SJSA1 (cell line): ENCODE measurements at regions not wholly inside any gene's neighbourhood (a gene's known extent, or its start where the extent isn't known, plus 50 kb on each side); places are given as distances from the start of the nearest gene placed in this dataset.
"Not testable (repeated sequence)": the region's sequence is repeated elsewhere in the genome, so short reads cannot be mapped to it uniquely, and the experiment has no call there.

Experiments used
- DNase-seq, 2 experiments: peaks; one replicate each; pipeline ENCODE4 v3.0.0-alpha.2; 2015 to 2020; ENCODE audit warnings: low spot score in 2 of 2, low read depth in 1 of 2
- H3K27ac ChIP-seq: fragments of 250-450 bp; sonication (Bioruptor Pico); 2 replicates; pipeline ENCODE4 v1.5.1; 2020; ENCODE audit warnings: mild to moderate bottlenecking, moderate library complexity
- H3K27me3 ChIP-seq: fragments of 250-450 bp; sonication (Bioruptor Pico); replicated peaks from 2 replicates; pipeline ENCODE4 v1.5.1; 2020; ENCODE audit warnings: mild to moderate bottlenecking, moderate library complexity
- H3K36me3 ChIP-seq: fragments of 250-450 bp; sonication (Bioruptor Pico); 2 replicates; pipeline ENCODE4 v1.5.1; 2020; ENCODE audit warnings: mild to moderate bottlenecking
- H3K4me1 ChIP-seq: fragments of 250-450 bp; sonication (Bioruptor Pico); replicated peaks from 2 replicates; pipeline ENCODE4 v1.6.1; 2021; ENCODE audit warnings: mild to moderate bottlenecking
- H3K4me3 ChIP-seq: fragments of 250-450 bp; sonication (Bioruptor Pico); 2 replicates; pipeline ENCODE4 v1.5.1; 2020; ENCODE audit warnings: mild to moderate bottlenecking
- H3K9me3 ChIP-seq: fragments of 250-450 bp; sonication (Bioruptor Pico); replicated peaks from 2 replicates; pipeline ENCODE4 v1.5.1; 2020; ENCODE audit warnings: mild to moderate bottlenecking

GRCh38 chr11:91046261-91046660 lies 823.4 kb upstream of the CHORDC1 start:
- Histone ChIP-seq H3K9me3 (no peaks in the 10 kb centered on the region), H3K27ac (no peak overlapping the region), H3K27me3 (no peaks in the 10 kb centered on the region), H3K4me1 (no peaks in the 10 kb centered on the region), H3K36me3 (no peaks in the 10 kb centered on the region), H3K4me3 (no peak overlapping the region)
- DNase-seq: no peak

- Histone ChIP-seq H3K4me1 (no peaks in the 10 kb centered on the region), H3K9me3 (no peaks in the 10 kb centered on the region), H3K36me3 (no peaks in the 10 kb centered on the region), H3K27ac (no peak overlapping the region), H3K27me3 (no peaks in the 10 kb centered on the region), H3K4me3 (no peak overlapping the region)
- no peak for DNase-seq
Observed at GRCh38 chr11:91041626-91042025, 818.8 kb upstream of the CHORDC1 start.

GRCh38 chr11:91023731-91024130 lies 800.9 kb upstream of the CHORDC1 start:
- H3K27me3 ChIP-seq: no peaks in the 10 kb centered on the region
- H3K4me1 ChIP-seq: no peaks in the 10 kb centered on the region
- DNase-seq: no peak
- H3K36me3 ChIP-seq: no peaks in the 10 kb centered on the region
- H3K9me3 ChIP-seq: no peaks in the 10 kb centered on the region
- H3K27ac ChIP-seq: no peak overlapping the region
- H3K4me3 ChIP-seq: no peak overlapping the region

GRCh38 chr11:91011503-91011902 lies 788.7 kb upstream of the CHORDC1 start:
- no peaks in the 10 kb centered on the region for H3K9me3 ChIP-seq
- no peak for DNase-seq
- H3K4me1 ChIP-seq: no peaks in the 10 kb centered on the region
- H3K4me3 ChIP-seq: no peak overlapping the region
- H3K27ac ChIP-seq: no peak overlapping the region
- no peaks in the 10 kb centered on the region for H3K36me3 ChIP-seq
- no peaks in the 10 kb centered on the region for H3K27me3 ChIP-seq

- Histone ChIP-seq H3K27me3 (no peaks in the 10 kb centered on the region), H3K4me1 (no peaks in the 10 kb centered on the region), H3K4me3 (no peak overlapping the region), H3K9me3 (no peaks in the 10 kb centered on the region), H3K36me3 (no peaks in the 10 kb centered on the region), H3K27ac (no peak overlapping the region)
- DNase-seq: no peak
Observed at GRCh38 chr11:91005458-91005857, 782.6 kb upstream of the CHORDC1 start.

GRCh38 chr11:90997241-90997640 lies 774.4 kb upstream of the CHORDC1 start:
- H3K4me1 ChIP-seq: no peaks in the 10 kb centered on the region
- no peak for DNase-seq
- no peaks in the 10 kb centered on the region for H3K36me3 ChIP-seq
- H3K9me3 ChIP-seq: no peaks in the 10 kb centered on the region
- H3K4me3 ChIP-seq: no peak overlapping the region
- no peaks in the 10 kb centered on the region for H3K27me3 ChIP-seq
- no peak overlapping the region for H3K27ac ChIP-seq

- H3K4me3 ChIP-seq, DNase-seq, H3K36me3 ChIP-seq, H3K9me3 ChIP-seq, H3K4me1 ChIP-seq, H3K27me3 ChIP-seq, H3K27ac ChIP-seq: not testable (repeated sequence)
Observed at GRCh38 chr11:90972159-90972558, 749.3 kb upstream of the CHORDC1 start.

GRCh38 chr11:90947930-90948329 lies 725.1 kb upstream of the CHORDC1 start:
- no peaks in the 10 kb centered on the region for H3K9me3 ChIP-seq
- DNase-seq: no peak

GRCh38 chr11:90930252-90930651 lies 707.4 kb upstream of the CHORDC1 start:
- no peaks in the 10 kb centered on the region for H3K4me1 ChIP-seq

More at GRCh38 chr11:90947930-90948329, 725.1 kb upstream of the CHORDC1 start:
- no peak overlapping the region for H3K27ac ChIP-seq
- no peaks in the 10 kb centered on the region for H3K36me3 ChIP-seq
- no peak overlapping the region for H3K4me3 ChIP-seq
- H3K27me3 ChIP-seq: no peaks in the 10 kb centered on the region
- no peaks in the 10 kb centered on the region for H3K4me1 ChIP-seq

GRCh38 chr11:90919332-90919731 lies 696.5 kb upstream of the CHORDC1 start:
- Histone ChIP-seq H3K27ac (no peak overlapping the region), H3K36me3 (no peaks in the 10 kb centered on the region), H3K27me3 (no peaks in the 10 kb centered on the region), H3K4me1 (no peaks in the 10 kb centered on the region), H3K9me3 (no peaks in the 10 kb centered on the region), H3K4me3 (no peak overlapping the region)
- no peak for DNase-seq

More at GRCh38 chr11:90930252-90930651, 707.4 kb upstream of the CHORDC1 start:
- Histone ChIP-seq H3K36me3 (no peaks in the 10 kb centered on the region), H3K4me3 (no peak overlapping the region), H3K27me3 (no peaks in the 10 kb centered on the region), H3K27ac (no peak overlapping the region), H3K9me3 (no peaks in the 10 kb centered on the region)
- DNase-seq: no peak

GRCh38 chr11:90916706-90917105 lies 693.9 kb upstream of the CHORDC1 start:
- H3K36me3 ChIP-seq: no peaks in the 10 kb centered on the region
- no peak overlapping the region for H3K27ac ChIP-seq
- H3K27me3 ChIP-seq: no peaks in the 10 kb centered on the region
- no peak overlapping the region for H3K4me3 ChIP-seq
- no peaks in the 10 kb centered on the region for H3K4me1 ChIP-seq
- no peaks in the 10 kb centered on the region for H3K9me3 ChIP-seq
- no peak for DNase-seq

GRCh38 chr11:90913131-90913668 lies 690.4 kb upstream of the CHORDC1 start:
- H3K4me1 ChIP-seq: no peaks in the 10 kb centered on the region
- H3K4me3 ChIP-seq: no peak overlapping the region
- H3K27ac ChIP-seq: no peak overlapping the region
- H3K27me3 ChIP-seq: no peaks in the 10 kb centered on the region
- DNase-seq: no peak
- no peaks in the 10 kb centered on the region for H3K9me3 ChIP-seq
- H3K36me3 ChIP-seq: no peaks in the 10 kb centered on the region

GRCh38 chr11:90912631-90913030 lies 689.8 kb upstream of the CHORDC1 start:
- no peak for DNase-seq
- Histone ChIP-seq H3K4me3 (no peak overlapping the region), H3K27ac (no peak overlapping the region), H3K4me1 (no peaks in the 10 kb centered on the region), H3K27me3 (no peaks in the 10 kb centered on the region), H3K36me3 (no peaks in the 10 kb centered on the region), H3K9me3 (no peaks in the 10 kb centered on the region)

- no peaks in the 10 kb centered on the region for H3K36me3 ChIP-seq
- no peak overlapping the region for H3K27ac ChIP-seq
- no peak for DNase-seq
- no peak overlapping the region for H3K4me3 ChIP-seq
- H3K9me3 ChIP-seq: no peaks in the 10 kb centered on the region
- no peaks in the 10 kb centered on the region for H3K27me3 ChIP-seq
- H3K4me1 ChIP-seq: no peaks in the 10 kb centered on the region
Observed at GRCh38 chr11:90911192-90911591, 688.3 kb upstream of the CHORDC1 start.

GRCh38 chr11:90908074-90908473 lies 685.2 kb upstream of the CHORDC1 start:
- Histone ChIP-seq H3K27ac (no peak overlapping the region), H3K9me3 (no peaks in the 10 kb centered on the region), H3K4me1 (no peaks in the 10 kb centered on the region), H3K36me3 (no peaks in the 10 kb centered on the region), H3K4me3 (no peak overlapping the region), H3K27me3 (no peaks in the 10 kb centered on the region)
- no peak for DNase-seq
